NCI-H2107 treated with DMSO at 0.1 percent for 48 hours (cell line): ENCODE measurements at regions not wholly inside any gene's neighbourhood (a gene's known extent, or its start where the extent isn't known, plus 50 kb on each side); places are given as distances from the start of the nearest gene placed in this dataset.
"Not testable (repeated sequence)": the region's sequence is repeated elsewhere in the genome, so short reads cannot be mapped to it uniquely, and the experiment has no call there.

Experiments
- DNase-seq: peaks from one replicate; lab custom pipeline; 2025; ENCODE audit not compliant: unreplicated experiment; lab: John Stamatoyannopoulos, UW

- no peak for DNase-seq
Observed at GRCh38 chrX:129361576-129361975, 161.7 kb downstream of the SMARCA1 start.

- DNase-seq = peak; percentile 3
Observed at GRCh38 chrX:129360175-129360574, 163.1 kb downstream of the SMARCA1 start.

DNA sequence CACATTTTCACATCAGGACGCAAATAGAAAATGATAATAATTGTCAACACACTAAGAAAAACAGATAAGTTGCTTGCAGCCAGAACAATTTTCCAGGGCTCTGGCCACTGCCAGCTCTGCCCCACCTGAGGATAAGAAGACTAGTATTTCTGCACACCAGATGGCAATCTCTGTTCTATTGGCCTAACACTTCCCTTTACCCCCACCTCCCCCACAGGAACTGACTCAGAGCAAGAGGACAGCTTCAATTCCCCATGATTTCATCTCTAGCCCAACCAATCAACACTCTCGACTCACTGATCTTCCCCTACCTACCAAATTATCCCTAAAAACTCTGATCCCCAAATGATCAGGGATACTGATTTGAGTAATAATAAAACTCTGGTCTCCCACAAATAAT, 164.0 kb downstream of the SMARCA1 start:
- DNase-seq = no peak

DNA sequence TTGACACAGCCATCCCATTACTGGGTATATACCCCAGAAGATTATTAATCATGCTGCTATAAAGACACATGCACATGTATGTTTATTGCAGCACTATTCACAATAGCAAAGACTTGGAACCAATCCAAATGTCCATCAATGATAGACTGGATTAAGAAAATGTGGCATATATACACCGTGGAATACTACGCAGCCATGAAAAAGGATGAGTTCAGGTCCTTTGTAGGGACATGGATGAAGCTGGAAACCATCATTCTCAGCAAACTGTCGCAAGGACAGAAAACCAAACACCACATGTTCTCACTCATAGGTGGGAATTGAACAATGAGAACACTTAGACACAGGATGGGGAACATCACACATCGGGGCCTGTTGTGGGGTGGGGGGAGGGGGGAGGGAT, 165.9 kb downstream of the SMARCA1 start:
- not testable (repeated sequence) for DNase-seq

- no peak for DNase-seq
Observed at GRCh38 chrX:129347291-129347690, 176.0 kb downstream of the SMARCA1 start.

GRCh38 chrX:129346574-129346973, 176.7 kb downstream of the SMARCA1 start:
- DNase-seq = no peak

DNA sequence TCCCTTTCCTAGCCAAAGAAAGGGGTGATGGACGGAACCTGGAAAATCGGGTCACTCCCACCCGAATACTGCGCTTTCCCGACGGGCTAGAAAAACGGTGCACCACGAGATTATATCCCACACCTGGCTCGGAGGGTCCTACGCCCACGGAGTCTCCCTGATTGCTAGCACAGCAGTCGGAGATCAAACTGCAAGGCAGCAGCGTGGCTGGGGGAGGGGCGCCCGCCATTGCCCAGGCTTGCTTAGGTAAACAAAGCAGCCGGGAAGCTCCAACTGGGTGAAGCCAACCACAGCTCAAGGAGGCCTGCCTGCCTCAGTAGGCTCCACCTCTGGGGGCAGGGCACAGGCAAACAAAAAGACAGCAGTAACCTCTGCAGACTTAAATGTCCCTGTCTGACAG, 186.0 kb downstream of the SMARCA1 start:
- not testable (repeated sequence) for DNase-seq

- DNase-seq = no peak
Observed at GRCh38 chrX:129323115-129323514, 200.2 kb downstream of the SMARCA1 start.

DNA sequence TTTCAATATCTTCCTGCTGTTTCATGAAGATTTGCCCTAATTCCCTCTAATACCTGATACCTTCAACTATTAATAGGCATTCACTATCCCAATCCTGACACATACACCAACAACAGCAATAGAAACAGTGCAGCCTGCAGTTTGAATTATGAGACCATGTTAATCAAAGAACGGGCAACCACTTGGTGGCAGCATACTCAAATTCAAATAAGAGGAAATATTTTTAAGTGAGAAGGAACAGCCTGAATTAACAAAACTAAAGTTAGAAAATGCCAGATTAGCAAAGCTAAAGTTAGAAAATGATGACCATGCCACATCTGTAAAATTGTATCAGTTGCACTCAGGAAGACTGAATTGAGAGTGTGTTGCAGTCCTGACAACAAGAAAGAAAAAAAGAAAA, 204.9 kb downstream of the SMARCA1 start:
- peak; percentile 13 for DNase-seq

DNA sequence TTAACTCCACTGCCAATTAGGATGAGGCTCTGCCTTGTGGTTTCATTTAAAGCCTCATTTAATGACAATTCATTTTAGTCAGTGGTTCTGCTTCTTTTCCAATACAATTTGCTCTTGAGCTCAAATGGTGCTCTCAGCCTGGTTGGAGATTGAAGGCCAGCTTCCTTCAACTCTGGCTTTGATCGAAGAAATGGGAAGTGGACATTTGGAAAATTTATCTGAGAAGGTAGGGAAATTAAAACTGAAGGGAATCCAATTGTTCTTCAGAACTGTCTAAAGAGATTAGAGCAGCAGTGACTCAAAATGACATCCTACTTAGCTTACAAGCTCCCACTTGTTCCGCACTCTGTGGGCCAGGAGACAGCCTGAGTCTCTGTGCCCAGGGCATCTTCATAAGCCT, 206.8 kb downstream of the SMARCA1 start:
- no peak for DNase-seq

GRCh38 chrX:129310000-129310399, 213.3 kb downstream of the SMARCA1 start:
- DNase-seq = no peak

DNA sequence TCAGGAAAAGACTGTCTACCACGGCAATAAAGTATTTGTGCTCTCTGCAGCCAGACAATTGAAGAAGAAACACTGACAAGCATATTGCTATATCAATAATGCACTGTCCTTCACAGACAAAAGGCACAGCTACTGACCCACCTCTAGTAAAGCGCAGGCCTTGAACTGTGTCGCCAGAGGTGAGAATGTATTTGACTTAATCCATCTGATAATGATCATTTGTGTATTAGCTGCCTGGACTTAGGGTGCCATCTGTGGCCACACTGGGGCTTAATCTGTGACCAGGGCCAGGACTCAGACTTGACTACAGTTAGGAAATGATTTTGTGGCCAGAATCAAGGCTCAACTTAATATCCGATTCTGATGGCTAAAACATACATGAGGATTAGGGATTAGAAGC, 260.4 kb downstream of the SMARCA1 start:
- no peak for DNase-seq

GRCh38 chrX:129255516-129255915, 267.8 kb downstream of the SMARCA1 start:
- DNase-seq = not testable (repeated sequence)

DNA sequence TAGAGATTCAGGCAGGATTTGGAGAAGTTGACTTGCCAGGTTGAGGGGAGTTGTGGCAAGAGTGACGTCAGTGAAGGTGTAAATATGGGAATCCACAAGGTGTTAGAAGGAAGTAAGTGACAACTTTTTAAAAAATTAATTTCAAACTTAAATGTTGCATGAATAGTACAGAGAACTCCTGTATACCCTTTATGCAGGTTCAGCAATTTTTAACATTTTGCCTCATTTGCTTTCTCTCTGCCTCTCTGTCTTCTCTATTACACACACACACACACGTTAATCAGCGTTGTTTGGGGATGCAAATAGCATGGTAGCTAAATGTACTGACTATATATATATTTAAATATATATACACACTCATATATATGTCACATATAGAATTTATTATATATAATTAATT, 273.7 kb downstream of the SMARCA1 start:
- no peak for DNase-seq

- no peak for DNase-seq
Observed at GRCh38 chrX:129247642-129248041, 275.6 kb downstream of the SMARCA1 start.

DNA sequence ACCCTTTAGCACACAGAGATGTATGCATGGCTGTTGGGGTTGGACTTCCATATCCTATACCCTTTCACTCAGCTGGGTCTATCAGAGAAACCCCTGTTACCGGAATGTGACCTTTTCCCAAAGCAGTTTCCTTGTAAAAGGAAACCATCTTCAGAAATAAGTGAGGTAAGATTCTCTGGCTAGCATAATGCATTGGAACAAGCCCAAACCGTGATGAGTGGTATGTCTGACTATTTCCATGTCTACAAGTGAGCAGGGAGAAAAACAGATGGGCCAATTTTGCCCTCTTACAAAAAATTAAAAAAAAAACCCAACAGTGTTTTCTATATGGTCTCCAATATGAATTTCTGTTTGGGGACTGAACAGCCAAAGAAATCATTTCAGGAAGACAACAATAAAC, 283.9 kb downstream of the SMARCA1 start:
- no peak for DNase-seq

- no peak for DNase-seq
Observed at GRCh38 chrX:129238011-129238410, 285.3 kb downstream of the SMARCA1 start.

DNA sequence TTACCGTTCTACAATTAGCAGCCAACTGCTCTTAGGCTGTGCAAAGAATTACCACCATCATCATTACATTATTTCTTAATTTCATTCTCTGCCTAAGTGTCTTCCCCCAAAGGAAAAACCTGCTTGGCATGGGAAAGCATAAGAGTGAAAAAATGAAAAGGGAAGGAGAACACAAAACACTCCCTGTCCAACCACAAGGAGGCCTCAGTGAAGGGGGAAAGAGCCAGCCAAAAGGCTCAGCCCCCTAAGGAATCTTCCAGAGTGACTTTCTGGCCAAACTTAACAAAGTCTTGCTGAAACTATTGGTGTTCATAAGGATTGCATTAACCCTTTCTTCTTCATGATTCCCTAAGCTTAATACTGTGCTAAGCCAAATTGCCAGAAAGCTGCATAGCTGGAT, 287.4 kb downstream of the SMARCA1 start:
- DNase-seq = no peak

GRCh38 chrX:129233786-129234185, 289.5 kb downstream of the SMARCA1 start:
- no peak for DNase-seq

DNA sequence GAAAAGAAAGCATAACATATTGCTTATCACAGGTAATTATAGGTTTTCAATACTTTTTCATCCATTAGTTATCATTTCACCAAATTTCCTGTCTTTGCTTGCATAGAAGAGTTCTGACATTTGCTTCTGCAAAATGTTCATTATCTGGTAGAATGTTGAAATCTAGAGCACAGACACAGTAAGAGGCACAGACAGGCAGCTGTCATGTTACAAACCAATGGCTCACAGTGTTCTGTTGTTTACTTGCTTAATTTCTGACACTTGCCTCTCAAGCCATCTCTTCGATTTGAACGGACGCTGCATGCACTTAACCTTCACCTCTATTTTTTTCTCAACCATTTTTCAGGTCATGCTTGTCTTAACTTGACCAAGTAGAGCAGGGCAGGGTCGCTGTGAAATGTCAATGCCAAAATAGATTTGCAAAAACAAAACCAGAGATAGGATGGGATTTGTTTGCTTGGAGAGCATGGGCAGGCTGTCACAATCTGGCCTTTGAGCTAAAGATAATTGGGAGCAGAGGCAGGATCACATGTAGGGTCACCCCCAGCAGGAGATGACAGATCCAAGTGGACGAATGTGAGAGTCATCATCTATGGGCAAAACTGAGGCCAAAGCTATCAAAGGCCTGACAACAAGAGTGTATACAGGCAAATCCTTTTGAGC, 292.3 kb downstream of the SMARCA1 start:
- DNase-seq = no peak

- DNase-seq = no peak
Observed at GRCh38 chrX:129230168-129230567, 293.1 kb downstream of the SMARCA1 start.

- no peak for DNase-seq
Observed at GRCh38 chrX:129227366-129227765, 295.9 kb downstream of the SMARCA1 start.

DNA sequence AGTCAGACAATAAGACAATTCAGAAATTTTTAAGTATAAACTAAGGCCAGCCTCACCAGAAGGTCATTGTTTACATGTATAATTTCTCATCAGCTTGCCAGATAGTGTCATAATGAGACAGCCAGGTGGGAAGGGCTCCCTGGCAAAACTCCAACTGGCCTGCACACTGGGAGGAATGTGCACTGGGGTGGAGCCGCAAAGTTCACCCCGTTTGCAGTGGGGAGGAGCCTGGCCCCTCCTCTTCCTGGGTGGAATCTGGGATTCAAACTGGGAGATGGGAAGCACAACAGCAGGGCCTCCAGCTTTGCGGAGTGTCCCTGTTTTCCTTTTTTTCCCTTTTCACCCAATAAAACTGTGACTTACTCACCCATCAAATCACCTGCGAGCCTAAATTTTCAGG, 329.9 kb downstream of the SMARCA1 start:
- DNase-seq = no peak
